ENCODE measurements at regions not wholly inside any gene's neighbourhood (a gene's known extent, or its start where the extent isn't known, plus 50 kb on each side); places are given as distances from the start of the nearest gene placed in this dataset.

DNA sequence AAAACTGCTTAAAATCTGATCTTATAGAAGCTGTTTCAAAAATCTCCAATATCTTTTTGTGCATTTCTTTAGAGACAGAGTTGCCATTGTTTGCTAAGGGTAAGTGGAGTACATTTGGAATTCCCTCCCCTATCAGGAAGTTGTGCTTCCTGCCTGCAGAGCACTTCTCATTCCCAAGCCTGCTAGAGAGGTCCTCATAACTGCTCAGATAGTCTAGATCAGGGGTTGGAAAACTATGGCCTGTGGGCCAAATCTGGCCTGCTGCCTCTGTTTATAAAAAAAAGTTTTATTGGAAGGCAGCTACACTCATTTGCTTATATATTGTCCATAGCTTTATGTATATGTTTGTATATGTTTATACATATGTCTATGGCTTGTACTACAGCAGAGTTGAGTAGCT, 333.7 kb upstream of the PROK2 start:
- TF ChIP-seq, protein P1, sequence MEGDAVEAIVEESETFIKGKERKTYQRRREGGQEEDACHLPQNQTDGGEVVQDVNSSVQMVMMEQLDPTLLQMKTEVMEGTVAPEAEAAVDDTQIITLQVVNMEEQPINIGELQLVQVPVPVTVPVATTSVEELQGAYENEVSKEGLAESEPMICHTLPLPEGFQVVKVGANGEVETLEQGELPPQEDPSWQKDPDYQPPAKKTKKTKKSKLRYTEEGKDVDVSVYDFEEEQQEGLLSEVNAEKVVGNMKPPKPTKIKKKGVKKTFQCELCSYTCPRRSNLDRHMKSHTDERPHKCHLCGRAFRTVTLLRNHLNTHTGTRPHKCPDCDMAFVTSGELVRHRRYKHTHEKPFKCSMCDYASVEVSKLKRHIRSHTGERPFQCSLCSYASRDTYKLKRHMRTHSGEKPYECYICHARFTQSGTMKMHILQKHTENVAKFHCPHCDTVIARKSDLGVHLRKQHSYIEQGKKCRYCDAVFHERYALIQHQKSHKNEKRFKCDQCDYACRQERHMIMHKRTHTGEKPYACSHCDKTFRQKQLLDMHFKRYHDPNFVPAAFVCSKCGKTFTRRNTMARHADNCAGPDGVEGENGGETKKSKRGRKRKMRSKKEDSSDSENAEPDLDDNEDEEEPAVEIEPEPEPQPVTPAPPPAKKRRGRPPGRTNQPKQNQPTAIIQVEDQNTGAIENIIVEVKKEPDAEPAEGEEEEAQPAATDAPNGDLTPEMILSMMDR (conservative IDR thresholded peaks at IDR 0.05; ENCODE audit: low read depth, low read length): no peak
- DNase-seq (ENCODE audit: low read depth): no peak
- no peak overlapping the region for H3K4me3 ChIP-seq (ENCODE audit: low read depth, low read length)

DNA sequence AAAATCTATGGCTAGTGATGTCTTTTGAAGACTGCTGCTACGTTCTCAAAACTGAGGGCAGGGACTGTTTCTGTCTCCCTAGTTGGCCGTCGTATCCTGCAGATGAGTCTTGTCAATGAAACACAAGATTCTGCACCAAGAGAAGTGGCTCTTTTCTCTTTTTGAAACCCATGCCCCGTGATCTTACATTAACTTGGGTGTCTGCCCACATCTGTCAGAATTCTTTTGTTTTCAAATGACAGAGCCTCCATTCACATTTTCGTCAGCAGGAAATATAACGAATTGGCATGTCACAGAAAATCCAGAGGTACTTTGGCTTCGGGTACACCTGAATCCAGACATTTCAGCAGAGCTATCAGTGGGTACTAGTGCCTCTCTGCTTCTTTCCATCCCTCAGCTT, 331.3 kb upstream of the PROK2 start:
- no peak overlapping the region for H3K4me3 ChIP-seq (ENCODE audit: low read depth, low read length)
- TF ChIP-seq, protein P1 (conservative IDR thresholded peaks at IDR 0.05; ENCODE audit: low read depth, low read length): no peak

DNA sequence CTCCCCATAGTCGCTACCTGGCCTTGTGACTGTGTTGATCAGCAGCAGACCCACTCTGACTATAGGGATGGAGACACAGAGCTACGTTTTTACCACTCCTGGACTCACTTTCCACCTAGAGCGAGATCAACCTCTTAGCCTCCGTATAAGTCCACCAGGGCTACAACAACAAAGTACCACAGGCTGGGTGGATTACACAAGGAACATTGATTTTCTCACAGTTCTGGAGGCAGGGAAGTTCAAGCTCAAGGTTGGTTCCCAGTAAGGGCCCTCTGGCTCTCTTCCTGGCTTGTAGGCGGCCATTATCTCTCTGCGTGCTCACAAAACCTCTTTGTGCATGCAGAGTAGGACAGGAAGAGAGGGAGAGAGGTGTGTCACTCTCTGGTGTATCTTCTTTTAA, 330.4 kb upstream of the PROK2 start:
- no peak for DNase-seq (ENCODE audit: low read depth)
- TF ChIP-seq, protein P1 (conservative IDR thresholded peaks at IDR 0.05; ENCODE audit: low read depth, low read length): no peak
- H3K4me3 ChIP-seq (ENCODE audit: low read depth, low read length): no peak overlapping the region

More for the DNA sequence above, 331.3 kb upstream of the PROK2 start:
- no peak for DNase-seq (ENCODE audit: low read depth)

DNA sequence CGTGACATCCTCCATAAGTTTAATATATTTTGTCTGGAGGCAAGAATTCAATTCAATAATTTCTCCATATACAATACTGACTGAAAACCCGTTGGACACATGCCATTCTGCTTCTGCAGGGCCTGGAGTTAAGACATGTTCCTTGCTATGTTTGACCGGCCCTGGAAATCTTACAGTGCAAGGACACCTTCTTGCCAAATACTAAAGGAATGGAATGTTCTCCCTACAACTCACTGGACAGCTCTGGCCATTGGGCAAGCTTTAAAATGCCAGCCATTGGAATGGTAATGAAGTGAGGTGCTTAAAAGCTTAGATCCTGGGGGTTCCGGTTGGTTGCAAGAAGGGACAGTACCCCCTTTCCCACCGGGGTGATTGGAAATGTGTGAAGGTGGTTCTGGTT, 329.8 kb upstream of the PROK2 start:
- TF ChIP-seq, protein P1 (conservative IDR thresholded peaks at IDR 0.05; ENCODE audit: low read depth, low read length): no peak
- no peak for DNase-seq (ENCODE audit: low read depth)

DNA sequence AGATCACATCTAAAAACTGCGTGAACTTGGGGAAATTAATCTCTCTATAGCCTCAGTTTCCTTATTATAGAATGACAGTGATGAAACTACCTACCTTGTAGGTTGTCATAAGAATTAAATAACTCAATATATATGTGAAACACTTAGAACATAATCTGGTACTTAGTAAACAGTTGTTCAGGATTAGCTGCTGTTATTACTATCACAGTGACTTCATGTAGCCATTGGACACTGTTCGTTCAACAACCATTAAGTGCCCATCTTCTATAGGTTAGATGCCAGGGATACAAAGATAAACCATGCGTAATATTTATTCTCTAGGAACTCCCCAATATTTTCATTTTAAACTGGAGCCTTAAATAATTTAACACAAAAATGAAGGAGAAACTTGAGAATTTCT, 329.0 kb upstream of the PROK2 start:
- no peak for DNase-seq (ENCODE audit: low read depth)
- TF ChIP-seq, protein P1 (conservative IDR thresholded peaks at IDR 0.05; ENCODE audit: low read depth, low read length): no peak
- no peak overlapping the region for H3K4me3 ChIP-seq (ENCODE audit: low read depth, low read length)

More for the DNA sequence above, 329.8 kb upstream of the PROK2 start:
- H3K4me3 ChIP-seq (ENCODE audit: low read depth, low read length): no peak overlapping the region

DNA sequence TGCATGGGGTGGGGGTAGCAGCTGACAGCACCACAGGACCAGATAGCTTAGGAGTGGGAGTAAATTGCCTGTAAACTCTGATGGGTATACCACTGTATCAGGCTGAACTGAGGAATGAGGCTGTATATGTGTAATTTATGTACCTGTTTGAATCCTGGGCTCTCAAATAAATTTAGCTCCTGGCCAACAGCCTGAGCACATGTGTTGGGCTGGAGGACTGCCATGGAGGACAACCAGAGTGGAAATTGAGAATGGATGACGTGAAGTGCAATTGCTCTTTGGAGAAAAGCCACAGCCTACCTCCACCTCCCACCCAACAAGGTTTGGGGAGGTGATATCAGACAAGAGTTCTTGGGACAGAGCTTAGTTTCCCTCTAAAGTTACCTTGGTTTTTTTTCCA, 328.6 kb upstream of the PROK2 start:
- no peak overlapping the region for H3K4me3 ChIP-seq (ENCODE audit: low read depth, low read length)
- TF ChIP-seq, protein P1 (conservative IDR thresholded peaks at IDR 0.05; ENCODE audit: low read depth, low read length): no peak
- no peak for DNase-seq (ENCODE audit: low read depth)

DNA sequence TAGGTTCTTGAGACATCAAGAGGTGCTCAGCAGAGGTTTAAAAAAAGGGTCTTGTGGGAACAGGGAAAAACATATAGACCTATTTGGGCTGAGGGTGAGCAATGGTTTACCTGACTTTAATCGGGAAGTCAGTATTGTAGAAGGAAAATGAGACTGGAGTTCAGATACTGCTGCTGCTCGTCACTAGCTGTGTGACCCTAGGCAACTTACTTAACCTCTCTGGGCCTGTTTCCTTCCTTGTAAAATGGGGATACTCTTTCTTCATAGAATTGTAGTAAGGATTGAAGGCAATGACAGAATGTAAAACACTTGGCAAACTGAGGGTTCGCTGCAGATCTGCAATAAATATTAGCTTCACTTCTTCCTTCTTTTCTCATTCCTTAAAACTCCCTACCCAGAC, 327.5 kb upstream of the PROK2 start:
- H3K4me3 ChIP-seq (ENCODE audit: low read depth, low read length): no peak overlapping the region
- TF ChIP-seq, protein P1 (conservative IDR thresholded peaks at IDR 0.05; ENCODE audit: low read depth, low read length): no peak
- DNase-seq (ENCODE audit: low read depth): no peak
